ENCODE measurements at regions not wholly inside any gene's neighbourhood (a gene's known extent, or its start where the extent isn't known, plus 50 kb on each side); places are given as distances from the start of the nearest gene placed in this dataset.

- no peak for DNase-seq (ENCODE audit: low read depth, low spot score)
- no peak for ATAC-seq
- no peak overlapping the region for H3K4me2 ChIP-seq (ENCODE audit: low read length)
- H3K9me2 ChIP-seq (ENCODE audit: insufficient read depth) = no peaks in the 10 kb centered on the region
- RAD21 ChIA-PET (ENCODE audit: low non-redundant PET in 1 of 2, low total read pairs in 2 of 2, uncharacterized antibody in 2 of 2, unreplicated experiment in 2 of 2) = no interaction called here
- POLR2A ChIA-PET = no interaction called here
- H4K20me1 ChIP-seq (ENCODE audit: insufficient read depth) = no peaks in the 10 kb centered on the region
- no peak overlapping the region for H3K4me3 ChIP-seq (replicated peaks in 1 of 2; ENCODE audit: low read depth in 1 of 2, low read length in 2 of 2)
- peaks cover 32% of the 10 kb centered on the region for H3K27me3 ChIP-seq (ENCODE audit: insufficient read depth, low read length)
- no peaks in the 10 kb centered on the region for H3K79me2 ChIP-seq (ENCODE audit: insufficient read depth, low read length)
- intact Hi-C loops (cut with micrococcal nuclease) = no loop called here
- no peaks in the 10 kb centered on the region for H3K4me1 ChIP-seq (ENCODE audit: control insufficient read depth in 1 of 2, insufficient read depth in 2 of 2, low read length in 2 of 2)
- H3K27ac ChIP-seq (ENCODE audit: low read depth, low read length) = no peak overlapping the region
- no peak overlapping the region for H2AFZ ChIP-seq (ENCODE audit: low read depth, low read length, poor library complexity, severe bottlenecking)
- H3K9me3 ChIP-seq (ENCODE audit: control insufficient read depth in 1 of 2, insufficient read depth in 1 of 2, low read depth in 1 of 2, low read length in 2 of 2) = no peaks in the 10 kb centered on the region
- CTCF ChIA-PET = no interaction called here
- no peak for TF ChIP-seq EGR1 (IDR thresholded peaks at IDR 0.05; ENCODE audit: low read depth)
- no peak for TF ChIP-seq CBX3 (IDR thresholded peaks at IDR 0.05; ENCODE audit: low read depth)
- TF ChIP-seq ATF3 (IDR thresholded peaks at IDR 0.05) = no peak
- no peak for TF ChIP-seq ZBTB33 (IDR thresholded peaks at IDR 0.05; ENCODE audit: extremely low read depth, insufficient replicate concordance, low read length)
- no peak for TF ChIP-seq ZFX (IDR thresholded peaks at IDR 0.05)
- TF ChIP-seq TCF7L2 (IDR thresholded peaks at IDR 0.05; ENCODE audit: borderline replicate concordance, extremely low read depth, insufficient read depth, insufficient read length) = no peak
- TF ChIP-seq SIN3A (IDR thresholded peaks at IDR 0.05; ENCODE audit: low read depth) = no peak
- TF ChIP-seq FOSL1 (IDR thresholded peaks at IDR 0.05; ENCODE audit: low read depth) = no peak
- TF ChIP-seq EZH2phosphoT487 (IDR thresholded peaks at IDR 0.05; ENCODE audit: borderline replicate concordance) = no peak
- no peak for TF ChIP-seq RAD21 (IDR thresholded peaks at IDR 0.05; ENCODE audit: low read depth)
- TF ChIP-seq JUND (IDR thresholded peaks at IDR 0.05) = no peak
- no peak for TF ChIP-seq CTCF (IDR thresholded peaks at IDR 0.05 in 2 of 3, conservative IDR thresholded peaks at IDR 0.05 in 1 of 3; ENCODE audit: borderline replicate concordance in 1 of 3, insufficient read depth in 1 of 3, low read depth in 2 of 3, low read length in 2 of 3)
- no peak for TF ChIP-seq REST (IDR thresholded peaks at IDR 0.05; ENCODE audit: low read depth)
- TF ChIP-seq SP1 (IDR thresholded peaks at IDR 0.05; ENCODE audit: low read depth) = no peak
- TF ChIP-seq POLR2A (IDR thresholded peaks at IDR 0.05; ENCODE audit: borderline replicate concordance, extremely low read depth, insufficient read depth, insufficient read length) = no peak
- no TSS peak for BruUV-seq (replicated peaks)
- no peak overlapping the region for H3K9ac ChIP-seq (ENCODE audit: low read length)
- H3K36me3 ChIP-seq (ENCODE audit: control insufficient read depth in 1 of 2, insufficient read depth in 2 of 2, low read length in 2 of 2) = no peaks in the 10 kb centered on the region
Observed at GRCh38 chr9:89899573-89899972, 294.8 kb downstream of the GADD45G start.
